ENCODE measurements at regions not wholly inside any gene's neighbourhood (a gene's known extent, or its start where the extent isn't known, plus 50 kb on each side); places are given as distances from the start of the nearest gene placed in this dataset.

DNA sequence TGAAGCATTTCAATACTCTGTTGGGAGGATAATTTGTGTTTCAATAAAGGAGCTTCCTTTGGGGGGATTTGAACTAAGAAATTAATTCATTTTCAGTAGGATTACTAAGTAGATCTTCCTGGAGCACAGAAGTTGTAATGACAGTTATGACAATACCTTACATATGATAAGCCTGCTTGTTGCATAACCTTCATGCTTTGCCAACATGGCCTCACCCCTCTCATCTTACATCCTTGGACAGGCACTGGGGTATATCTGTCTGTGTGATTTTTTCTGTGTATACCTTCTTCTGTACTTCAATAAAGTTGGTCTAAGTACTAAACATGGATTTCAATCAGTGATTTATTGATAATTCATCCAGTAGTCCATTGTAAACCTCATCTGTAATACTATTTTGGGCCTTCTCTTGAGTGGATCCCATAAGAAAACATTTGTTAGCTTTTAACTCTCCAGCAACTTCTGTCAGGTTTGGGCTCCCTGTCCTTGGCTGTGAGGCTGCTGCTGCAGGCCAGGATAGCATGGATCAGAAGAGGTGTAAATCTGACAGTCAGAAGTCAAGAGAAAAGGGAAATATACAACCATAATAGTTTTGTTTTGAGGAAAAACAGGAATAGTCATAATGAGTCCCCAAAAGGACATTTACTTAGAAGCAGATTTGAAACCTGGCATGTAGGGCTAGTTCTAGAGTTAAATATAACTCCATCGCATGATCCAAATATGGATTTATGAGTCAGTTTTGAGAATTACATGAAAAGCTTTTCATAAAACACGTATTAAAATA, 422.2 kb downstream of the KLF5 start:
- no peak for DNase-seq

DNA sequence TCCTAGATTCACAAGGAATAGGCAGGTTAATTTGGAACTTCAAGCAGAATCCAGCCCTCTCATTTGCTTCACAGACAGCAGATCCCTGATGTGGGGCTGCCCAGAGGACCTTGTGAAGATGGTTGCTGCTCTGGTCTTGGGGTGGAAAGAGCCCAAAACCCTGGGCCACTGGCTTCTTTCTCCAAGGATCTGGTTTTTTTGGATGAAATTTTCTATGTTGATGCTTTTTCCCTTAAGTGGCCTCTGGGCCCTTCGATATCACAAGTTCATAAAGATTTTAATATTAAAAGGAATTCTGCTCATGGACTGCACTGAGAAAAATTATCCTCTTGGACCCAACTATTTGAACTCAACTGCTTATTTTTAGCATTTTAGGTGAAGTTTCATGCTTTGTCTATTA, 421.1 kb downstream of the KLF5 start:
- no peak for DNase-seq

DNA sequence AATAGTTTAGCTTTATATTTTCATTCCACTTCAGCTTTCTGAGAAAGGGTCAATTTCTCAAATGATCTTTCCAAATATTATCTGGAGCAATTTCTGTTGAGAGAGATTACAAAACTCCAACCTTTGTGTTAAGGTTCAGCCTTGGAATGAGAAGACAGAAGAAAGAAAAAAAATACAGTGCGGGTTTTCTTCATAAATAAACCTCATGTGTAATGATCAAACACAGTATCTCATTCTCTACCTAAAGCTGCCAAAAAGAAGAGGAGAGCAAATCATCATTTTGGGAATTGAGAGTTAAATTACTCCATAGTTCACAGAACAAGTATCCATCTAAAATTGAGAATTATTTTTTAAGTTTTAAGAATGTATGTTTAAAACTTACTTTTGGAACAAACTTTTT, 420.5 kb downstream of the KLF5 start:
- DNase-seq, result no peak

DNA sequence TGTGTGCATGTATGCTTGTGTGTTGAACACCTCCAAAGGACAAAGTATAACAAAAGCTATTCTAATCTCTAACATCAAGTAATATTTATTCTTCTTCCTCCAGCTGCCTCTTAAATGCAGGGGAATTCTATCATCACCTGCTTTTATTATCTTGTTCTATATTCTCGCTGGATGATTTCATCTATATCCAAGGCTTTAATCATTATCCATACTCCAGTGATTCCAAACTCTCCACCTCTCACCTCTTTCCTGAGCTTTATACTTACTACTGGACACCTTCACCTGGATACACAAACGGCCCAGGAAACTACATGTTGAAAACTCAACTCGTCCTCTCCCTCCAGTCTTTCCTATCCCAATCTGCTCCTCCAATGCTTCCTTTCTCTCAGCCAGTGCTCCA, 418.6 kb downstream of the KLF5 start:
- no peak for DNase-seq

DNA sequence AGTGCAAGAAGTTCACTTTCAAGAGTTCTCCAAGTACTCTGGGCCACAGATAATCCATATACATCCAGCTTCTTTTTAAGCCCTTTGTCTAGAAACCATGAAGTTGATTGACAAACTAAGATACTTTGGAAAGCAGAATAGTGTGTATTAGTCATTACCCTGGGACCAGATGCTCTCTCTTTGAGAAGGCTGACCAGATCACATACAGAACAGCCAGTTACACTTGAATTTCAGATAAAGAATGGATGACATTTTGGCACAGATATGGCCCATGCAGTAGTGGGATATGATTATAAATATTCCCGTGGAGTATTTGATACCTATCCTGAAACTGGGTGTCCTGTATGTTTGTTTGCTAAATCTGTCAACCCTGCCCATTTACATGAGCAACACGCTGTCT, 414.2 kb downstream of the KLF5 start:
- no peak for DNase-seq

DNA sequence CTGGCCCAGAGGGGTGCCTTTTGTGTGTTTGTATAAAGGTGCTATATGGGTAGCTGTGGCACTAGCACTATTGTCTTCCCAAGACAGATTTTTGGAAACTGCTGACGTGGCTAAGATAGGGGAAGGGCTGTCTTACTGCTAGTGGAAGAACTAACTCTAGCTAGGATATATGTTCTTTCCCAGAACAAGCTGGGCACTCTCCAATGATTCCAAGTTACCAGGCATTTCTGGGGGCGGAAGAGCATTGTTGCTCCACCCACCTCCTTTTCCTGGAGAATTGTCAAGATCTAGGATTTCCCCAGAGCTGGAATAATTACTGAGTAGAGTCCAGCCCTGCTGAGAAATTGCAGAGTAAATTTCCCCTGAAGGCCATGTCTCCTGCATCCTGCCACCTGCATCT, 408.3 kb downstream of the KLF5 start:
- no peak for DNase-seq

DNA sequence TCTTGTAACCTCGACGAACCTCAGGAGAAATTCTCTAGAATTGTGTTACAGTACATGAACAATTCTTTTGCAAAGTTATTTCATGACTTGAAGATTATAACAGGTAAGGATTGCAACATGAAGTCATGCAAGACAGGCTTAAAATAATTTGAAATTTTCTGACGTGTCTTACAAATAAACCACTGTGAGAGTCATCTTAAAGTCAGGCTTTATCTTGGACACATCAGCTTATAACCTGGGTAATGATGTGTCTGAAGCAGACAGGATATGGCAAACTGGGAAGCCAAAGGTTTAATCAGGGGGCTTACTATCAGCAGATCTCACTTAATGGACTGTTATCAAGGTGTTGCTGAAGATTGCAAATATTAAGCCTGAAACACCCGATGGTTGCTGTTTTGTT, 407.8 kb downstream of the KLF5 start:
- DNase-seq, result no peak

DNA sequence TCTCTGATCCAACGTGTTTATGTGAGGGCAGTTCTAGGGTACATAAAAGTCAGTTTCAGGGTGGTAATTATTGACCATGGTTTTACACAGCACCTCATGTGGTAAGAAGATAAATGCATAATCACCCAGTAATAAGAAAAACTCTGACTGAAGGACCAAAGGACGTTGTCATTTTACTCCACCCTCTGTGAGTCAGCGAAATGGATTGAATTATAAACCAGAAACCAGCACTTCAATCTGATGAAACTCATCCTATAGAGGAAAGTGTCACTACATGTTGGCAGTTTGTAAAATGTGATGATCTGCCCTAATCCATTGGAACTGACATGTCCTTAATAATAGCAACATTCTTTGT, 406.8 kb downstream of the KLF5 start:
- DNase-seq, result no peak

DNA sequence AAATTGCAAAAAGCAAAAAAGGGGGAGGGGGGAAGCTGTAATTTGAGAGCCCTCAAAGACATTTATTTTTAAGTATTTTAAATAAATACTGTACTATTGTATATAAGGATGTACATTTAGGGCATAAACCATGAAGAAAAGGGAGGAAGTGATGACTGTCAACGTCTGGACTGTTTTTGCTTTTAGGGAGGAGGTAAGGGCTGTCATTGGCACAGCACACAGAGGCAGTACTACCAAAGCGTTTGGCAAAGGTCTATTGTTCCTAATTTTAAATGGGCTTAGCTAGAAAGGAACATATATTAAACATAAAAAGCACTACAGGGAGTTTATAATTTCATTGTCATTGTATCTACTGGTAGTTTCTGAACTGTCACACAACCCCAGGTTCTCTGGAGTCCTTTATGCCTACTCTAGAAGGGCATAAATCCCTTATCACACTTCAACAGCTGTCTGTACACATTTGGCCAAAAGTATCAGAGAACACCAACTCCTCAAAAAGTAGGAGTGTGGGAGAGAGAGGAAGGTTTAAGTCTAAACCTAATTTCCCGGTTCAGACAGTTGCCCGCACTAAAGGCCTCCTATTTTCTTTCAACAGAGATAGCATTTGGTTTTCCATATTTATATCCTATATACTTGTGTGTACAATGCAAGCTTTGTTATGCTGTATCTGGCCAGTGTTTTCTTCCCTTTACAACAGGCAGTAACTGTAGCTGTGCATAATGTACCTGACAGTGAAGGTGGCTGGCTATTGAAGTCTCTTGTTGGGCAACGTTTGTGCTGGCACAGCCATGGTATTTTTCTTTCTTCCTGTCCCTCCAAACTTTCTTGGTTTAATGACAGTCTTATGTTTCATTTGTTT, 406.2 kb downstream of the KLF5 start:
- DNase-seq, result no peak

DNA sequence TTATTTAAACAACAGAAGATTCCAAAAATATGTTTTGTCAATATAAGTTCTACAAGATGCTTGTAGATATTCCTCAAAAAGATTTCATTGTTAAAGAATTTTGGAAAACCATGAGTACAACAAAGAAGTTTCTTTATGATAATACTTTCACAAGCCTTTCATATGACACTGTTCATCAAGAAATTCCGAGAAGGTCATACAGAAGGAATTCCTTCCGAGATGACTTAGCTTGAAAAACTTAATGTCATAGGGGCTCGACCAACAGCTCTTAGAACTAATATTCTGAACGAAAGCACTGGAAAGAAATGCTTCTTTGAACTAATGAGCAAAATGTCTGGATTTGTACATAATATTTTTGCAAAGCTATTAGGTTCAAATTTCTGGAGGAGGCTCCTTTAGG, 403.4 kb downstream of the KLF5 start:
- DNase-seq, result no peak

DNA sequence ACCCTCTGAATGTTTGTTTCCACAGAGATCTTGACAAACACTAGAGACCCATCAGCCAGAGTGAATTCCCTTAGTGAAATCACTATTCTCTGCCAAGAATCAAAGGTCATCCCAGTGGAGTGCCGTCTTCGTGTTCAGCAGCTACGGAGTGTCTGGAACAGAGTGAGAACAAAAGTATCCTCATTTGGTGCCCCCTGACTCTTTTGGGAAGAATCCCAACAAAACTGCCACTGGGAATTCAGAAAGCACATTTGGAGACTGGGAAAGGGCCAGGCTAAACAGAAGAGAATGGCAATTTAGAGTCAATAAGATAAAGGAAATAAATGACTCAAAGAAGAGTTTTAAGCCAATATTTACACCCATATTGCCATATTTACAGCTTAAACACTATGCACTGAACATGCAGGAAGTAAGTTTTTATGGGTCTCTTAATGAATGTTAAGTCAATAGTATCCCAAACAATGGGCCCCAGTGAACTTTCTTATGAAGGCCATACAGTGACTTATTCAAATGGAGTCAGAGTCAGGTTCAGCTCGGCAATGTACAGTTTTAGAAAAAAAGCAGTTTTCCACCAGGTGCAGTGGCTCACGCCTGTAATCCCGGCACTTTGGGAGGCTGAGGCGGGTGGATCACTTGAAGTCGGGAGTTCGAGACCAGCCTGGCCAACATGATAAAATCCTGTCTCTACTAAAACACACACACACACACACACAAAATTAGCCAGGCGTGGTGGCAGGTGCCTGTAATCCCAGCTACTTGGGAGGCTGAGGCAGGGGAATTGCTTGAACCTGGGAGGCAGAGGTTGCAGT, 392.6 kb downstream of the KLF5 start:
- no peak for DNase-seq

DNA sequence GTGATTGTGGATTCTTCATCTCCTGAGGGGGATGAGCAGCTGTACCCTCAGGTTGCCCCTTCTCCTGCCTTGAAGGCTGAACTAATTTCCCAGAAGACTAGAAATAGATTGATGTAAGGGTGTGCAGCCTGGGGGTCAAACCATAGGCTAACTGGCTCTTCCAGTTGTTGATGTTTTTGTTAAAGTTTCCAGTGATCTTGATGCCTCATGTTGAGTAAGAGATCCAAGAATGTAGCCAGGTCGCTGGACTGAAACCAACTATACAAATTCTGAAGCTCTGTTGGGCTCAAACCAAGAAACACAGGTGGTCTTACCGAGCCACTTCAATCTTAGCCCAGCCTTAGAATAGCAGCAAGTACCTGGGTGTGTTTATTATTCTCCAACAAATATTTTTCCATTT, 391.8 kb downstream of the KLF5 start:
- DNase-seq, result no peak

DNA sequence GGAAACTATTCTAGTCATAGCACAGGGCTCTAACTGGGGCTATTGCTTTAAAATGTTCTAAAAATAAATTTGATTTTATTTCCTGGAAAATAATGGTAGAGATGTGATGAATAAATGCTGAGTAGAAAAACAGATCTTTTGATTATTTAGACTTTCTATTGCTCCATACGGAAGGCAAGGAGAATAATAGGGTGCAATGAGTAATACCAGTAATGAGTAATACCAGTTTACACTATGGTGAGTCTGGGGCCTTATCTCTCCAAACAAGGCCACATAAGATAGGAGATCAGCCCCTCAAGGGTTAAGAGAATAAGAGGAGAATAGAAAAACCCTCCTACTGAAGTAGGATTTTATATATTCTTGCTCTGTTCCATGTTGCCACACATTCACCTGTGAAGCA, 390.4 kb downstream of the KLF5 start:
- DNase-seq, result no peak

DNA sequence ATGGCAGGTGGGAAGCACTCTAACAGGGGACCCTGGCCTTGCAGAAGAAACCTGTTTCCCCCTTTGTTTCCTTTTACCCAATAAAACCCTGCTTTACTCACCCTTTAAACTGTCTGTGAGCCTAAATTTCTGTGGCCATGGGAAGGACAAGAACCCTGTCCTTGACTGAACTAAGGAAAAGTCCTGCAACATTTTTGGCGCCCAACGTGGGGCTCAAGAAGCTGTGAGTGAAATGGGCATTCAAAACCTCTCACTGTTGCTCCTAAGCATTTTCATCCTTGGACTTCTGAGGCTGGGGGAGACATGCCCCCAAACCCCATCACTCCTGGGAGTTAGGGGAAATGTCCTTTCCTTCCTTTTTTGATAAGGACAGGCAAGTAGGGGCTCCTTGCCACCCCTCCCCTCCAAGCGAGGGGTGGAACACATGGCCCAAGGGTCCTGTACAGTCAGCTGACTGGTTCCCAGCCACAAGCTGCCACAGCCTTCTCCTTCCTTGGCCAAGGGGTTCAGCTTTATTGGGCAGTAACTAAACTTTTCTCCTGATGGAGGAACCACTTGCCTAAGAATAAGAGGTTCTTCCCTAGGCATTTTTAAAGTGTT, 381.6 kb downstream of the KLF5 start:
- no peak for DNase-seq

DNA sequence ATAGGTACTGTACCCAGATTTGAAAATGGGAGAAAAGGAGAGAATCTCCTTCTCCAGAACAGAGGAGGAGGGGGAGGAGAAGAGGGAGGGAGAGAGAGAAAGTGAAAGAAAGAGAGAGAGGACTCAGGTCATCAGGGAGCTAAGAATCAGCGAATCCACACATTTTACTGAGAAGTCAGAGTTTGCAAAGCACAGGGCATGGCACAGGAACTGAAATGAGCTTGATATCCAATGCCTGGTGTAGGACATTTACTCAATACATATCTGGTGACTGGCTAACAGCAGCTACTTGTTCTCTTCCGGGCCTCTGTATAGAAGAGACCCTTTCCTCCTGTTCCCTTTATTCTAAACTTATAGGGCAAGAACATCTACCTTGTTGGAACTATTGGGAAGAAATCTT, 375.1 kb downstream of the KLF5 start:
- no peak for DNase-seq

DNA sequence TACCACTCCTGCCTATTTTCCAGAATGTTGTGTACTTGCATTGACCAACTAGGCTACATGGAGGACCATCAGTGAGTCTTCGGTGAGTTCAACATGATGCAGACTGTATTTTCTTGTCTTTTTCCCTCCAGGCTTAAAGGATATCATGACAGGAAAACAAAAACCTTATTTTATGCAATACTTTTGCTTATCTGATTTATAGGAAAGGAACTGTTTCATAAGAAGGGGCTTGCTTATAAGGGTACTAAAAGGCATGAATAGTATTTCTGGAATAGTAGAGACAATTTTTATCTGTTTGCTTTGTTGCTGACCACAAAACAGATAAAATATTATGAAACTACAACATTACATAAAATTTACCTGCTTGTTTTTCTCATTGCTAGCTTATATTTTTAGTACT, 374.7 kb downstream of the KLF5 start:
- DNase-seq, result no peak

DNA sequence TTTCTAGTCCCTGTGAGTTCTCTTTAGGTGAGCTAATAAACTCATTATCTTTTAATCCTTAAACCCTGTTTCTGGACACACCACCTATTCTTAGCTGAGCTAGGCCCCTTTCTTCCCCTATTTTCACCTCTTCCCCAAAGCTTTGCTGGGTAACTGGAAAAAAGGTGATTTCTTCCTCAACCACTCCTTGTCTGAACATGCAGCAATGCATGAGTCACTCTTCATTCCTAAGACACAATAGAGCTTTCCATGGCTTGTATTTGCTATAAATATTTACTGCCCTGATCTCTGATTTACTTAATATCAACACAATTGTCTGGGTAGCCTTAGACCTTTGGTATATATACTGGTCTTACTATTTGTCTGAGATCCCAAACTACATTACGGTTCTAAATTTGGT, 370.9 kb downstream of the KLF5 start:
- no peak for DNase-seq

DNA sequence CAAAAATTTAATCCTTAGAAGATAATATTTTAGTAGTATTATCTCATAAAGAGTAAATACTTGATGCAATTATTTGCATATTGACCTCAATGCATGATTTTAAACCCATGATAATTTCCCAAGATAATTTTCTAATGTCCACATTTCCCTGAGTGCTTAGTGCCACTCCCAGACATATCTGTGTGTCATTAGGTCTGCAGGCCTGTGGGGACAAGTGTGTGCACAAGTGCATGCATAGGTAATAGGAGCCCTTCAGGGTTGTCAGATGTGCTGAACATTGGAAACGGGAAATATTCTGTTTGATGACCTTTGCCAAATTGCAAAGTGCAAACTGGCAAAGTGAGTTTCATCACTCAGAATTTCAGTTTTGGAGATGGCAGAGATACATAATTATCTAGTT, 369.9 kb downstream of the KLF5 start:
- DNase-seq, result no peak

DNA sequence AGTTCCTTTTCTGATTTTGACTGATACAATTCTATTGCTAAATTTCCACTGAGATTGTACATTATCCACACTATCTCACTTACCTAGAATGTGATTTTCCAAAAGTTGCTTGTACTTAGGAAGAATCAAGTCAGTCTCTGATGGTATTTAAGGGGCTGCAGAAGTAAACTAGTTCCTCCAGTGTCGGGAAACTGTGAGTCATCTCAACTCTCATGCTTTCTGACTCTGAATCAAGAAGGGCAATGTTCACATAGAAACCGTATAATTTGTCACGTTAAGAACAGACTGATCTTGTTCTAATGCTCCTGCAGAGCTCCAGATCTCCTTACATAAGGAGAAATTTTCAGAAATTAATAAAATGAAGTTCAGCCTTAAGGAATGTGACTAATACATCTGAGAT, 369.3 kb downstream of the KLF5 start:
- DNase-seq, result no peak

DNA sequence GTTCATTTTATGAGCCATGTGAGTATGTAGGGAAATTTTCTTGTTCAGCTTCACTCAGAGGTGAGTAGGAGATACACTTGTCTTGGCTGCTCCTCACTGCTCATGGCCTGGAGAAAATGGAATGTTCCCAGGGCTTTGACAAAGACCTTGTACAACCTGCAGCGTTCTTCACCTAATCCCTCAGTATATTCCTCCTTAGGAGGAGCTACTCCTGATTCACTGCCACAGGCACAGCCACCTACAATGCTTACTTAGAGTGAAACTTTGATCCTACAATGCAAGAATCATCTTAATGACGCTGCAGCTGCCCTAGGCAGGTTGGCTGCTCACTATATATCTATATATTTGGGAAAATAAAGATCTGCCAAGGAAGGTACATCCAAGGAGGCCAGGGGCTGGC, 364.2 kb downstream of the KLF5 start:
- DNase-seq, result no peak

DNA sequence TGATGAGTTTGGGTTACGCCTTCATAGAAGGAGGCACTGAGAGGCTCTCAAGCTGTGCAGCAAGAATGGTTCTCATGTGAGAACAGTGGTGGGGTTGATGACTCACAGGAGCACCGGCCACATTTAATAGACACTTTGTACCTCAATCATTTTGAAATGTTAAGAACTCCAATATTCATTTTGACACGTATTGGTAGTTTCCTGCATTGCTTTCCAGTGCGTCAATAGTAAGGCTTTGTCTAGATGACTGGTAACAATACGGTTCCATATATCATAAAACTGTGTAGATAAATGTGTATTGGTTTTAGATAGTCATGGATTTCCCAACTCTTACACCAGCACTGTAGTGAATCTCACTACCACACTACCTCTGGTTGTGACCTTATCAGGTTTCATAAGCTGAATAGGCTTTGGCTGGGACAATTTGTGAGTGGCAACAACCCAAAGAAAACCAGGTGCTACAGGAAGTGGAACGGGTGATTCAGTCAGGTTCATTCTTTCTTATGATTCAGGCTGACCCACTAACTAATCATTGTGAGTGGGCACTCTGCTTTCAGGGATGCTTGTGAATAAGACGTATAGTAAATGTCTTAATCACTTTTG, 362.6 kb downstream of the KLF5 start:
- DNase-seq, result peak in 1 of 2 experiments; percentile 2

DNA sequence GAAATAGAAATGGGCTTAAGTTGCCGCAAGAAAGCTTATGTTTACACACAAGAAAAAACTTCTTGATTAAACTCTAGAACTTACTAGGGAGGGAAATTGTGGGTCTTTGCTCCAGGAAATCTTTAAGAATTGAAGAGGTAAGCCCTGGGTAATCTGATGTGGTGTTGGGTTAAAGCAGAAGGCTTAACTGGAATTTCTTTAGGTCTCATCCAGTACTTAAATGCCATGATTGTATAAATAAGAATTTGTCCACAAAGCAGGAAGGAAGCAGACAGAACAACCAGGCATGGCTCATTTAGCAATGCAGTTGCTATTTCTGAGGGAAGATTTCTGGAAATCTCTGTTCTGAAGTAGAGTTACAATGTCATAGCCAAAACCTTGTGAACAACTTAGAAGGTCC, 360.4 kb downstream of the KLF5 start:
- DNase-seq, result no peak

All from SHP77 (cell line).